GM21619 (cell line): ENCODE measurements at regions not wholly inside any gene's neighbourhood (a gene's known extent, or its start where the extent isn't known, plus 50 kb on each side); places are given as distances from the start of the nearest gene placed in this dataset.
"Not testable (repeated sequence)": the region's sequence is repeated elsewhere in the genome, so short reads cannot be mapped to it uniquely, and the experiment has no call there.

Source experiments
- ATAC-seq: cut with Tn5 transposase; IDR thresholded peaks from one replicate; pipeline ENCODE4 v1.9.1; 2021; ENCODE audit not compliant: unreplicated experiment

DNA sequence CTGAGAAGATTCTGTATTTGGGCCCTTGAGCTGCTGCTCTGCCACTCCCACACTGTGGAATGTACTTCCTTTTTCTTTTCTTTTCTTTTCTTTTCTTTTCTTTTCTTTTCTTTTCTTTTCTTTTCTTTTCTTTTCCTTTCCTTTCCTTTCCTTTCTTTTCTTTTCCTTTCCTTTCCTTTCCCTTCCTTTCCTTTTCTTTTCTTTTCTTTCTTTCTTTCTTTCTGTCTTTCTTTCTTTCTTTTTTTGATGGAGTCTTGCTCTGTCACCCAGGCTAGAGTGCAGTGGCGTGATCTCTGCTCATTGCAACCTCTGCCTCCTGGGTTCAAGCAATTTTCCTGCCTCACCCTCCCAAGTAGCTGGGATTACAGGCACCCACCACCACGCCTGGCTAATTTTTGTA lies 89.8 kb downstream of the DNAAF6 start:
- ATAC-seq: not testable (repeated sequence)

DNA sequence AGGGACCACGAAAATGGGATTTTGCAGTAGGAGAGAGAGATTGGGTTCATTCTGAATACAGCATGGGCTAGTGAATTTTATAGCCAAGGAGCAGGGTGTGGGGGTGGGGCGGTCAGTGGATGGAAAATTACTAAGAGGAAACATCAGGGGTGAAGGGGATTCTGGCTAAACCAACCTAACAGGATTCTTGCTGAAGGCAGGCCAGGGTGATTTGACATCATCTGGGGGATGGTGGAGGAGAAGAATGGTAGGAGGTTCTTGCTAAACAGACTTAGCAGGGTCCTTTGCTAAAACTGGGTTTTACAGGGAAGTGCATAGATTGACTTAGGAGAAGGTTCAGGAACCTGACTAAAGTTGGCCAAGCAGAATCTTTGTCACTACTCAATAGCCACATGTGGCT lies 91.9 kb downstream of the DNAAF6 start:
- no peak for ATAC-seq

- no peak for ATAC-seq
Observed at GRCh38 chrX:107301253-107301652, 94.8 kb downstream of the DNAAF6 start.

DNA sequence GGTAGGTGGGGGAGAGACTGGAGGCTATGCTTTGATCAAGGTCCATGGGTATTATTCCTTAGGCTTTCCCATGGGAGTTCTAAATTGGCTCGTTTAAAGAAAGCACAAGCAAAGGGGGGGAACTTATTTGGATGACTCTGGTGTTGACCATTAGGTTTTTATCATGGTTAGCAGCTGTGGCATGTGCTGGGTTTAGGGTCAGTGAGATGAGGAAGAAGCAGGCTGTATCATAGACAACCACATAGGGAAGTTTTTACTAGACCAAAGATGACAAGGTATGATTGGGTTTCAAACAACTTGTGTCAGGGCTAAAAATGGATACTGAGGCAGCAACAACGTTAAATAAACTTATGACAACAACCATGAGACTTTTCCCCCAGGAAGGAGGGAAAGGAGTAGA lies 97.7 kb downstream of the DNAAF6 start:
- no peak for ATAC-seq

GRCh38 chrX:107323786-107324492 lies 117.5 kb downstream of the DNAAF6 start:
- ATAC-seq: no peak

DNA sequence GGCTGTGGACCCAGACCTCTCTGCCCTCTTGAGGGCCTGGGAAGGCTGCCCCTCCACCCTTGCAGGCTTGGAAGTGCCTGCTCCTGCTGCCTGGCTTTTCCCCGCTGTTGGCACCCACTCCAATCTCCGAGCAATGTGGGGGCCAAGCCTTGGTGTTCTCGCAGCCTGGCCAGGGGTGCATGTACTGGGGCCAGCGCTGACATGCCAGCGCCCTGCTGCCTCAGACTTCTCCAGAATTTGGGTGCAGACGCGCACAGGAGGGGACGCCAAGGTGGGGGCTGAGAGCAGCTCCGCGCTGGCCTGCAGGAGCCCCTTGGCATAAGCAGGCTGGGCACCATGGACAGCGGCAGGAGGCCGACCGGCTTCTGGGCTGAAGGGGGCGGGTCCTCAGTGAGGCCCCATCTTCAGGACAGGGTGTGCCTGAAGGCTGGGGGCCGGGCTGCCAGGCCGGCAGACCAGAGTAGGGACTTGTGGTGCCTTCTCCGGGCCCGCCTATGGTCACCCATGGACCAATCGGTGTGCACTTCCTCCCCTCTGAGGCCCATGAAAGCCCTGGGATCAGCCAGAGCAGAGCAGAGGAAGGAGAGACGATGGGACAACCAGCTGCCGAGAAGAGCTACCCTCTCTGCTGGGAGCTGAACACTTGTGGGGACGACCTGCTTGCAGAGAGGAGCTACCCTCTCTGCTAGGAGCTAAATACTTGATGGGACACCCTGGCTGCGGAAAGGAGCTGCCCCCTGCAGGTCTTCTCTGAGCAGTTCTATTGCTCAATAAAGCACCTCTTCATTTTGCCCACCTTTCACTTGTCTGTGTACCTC lies 118.3 kb downstream of the DNAAF6 start:
- no peak for ATAC-seq

DNA sequence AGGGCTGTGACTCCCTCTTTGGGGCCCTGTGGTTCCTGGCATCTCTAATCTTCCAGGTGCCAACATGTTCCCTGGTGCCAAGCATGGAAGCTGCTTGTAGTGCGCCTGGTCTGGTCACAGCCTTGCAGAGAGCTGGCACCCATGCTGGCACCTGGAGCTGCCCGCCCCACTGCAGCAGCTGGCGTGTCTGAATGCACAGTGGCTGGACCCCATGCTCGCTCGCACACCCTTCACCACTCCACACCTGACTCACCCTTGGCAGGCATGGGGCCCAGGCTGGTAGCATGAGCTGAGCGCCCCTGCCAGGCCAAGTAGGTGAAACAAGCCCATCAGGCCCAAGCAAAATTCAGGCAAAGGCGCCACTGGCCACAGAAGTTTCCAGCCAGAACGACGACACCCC lies 119.1 kb downstream of the DNAAF6 start:
- ATAC-seq: no peak

GRCh38 chrX:107348051-107348450 lies 101.4 kb upstream of the FRMPD3 start:
- ATAC-seq: no peak

DNA sequence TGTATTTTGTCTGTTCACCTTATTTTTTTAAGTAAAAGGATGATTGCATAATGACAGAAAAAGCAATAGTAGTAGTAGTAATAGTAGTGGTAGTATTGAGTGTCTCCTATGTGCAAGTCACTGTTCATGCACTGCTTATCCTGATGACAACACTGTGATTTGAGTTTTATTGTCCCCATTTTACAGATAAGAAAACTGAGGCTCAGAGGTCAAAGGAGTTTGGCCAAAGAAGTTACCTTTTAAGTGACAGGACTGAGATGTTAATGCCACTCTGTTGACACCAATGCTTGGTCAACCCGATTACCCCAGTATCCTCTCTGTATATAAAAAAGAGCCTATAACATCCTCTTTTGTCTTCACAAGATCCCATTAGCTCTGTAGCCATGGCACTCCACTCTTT lies 100.5 kb upstream of the FRMPD3 start:
- ATAC-seq: no peak

GRCh38 chrX:107355533-107355932 lies 93.9 kb upstream of the FRMPD3 start:
- ATAC-seq: no peak

DNA sequence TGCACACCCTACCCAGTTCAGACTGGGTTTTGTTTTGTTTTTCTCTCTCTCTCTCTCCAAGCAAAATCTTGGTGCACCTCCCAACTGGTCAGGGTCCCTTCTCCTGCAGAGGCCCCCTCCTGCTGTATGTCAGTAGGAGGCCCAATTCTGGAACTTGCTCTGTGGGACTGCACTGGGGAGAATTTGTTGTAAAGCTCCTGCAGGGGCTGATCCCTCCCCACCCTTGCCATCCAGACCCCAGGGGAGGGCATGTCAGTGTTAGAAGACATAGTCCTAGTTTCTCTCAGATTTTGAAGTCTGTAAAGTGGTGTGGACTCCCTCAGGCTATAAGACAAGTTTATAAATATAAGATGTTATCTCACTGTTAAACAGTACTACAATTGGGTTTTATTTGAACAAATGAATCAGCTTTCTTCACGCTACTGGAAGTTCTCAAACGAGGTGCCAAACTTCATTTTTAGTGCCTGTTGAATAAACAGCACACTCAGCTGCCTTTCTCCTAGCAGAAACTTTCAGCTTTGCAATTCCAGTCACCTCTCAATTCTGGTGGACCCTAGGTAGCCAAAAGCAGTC lies 88.6 kb upstream of the FRMPD3 start:
- no peak for ATAC-seq

DNA sequence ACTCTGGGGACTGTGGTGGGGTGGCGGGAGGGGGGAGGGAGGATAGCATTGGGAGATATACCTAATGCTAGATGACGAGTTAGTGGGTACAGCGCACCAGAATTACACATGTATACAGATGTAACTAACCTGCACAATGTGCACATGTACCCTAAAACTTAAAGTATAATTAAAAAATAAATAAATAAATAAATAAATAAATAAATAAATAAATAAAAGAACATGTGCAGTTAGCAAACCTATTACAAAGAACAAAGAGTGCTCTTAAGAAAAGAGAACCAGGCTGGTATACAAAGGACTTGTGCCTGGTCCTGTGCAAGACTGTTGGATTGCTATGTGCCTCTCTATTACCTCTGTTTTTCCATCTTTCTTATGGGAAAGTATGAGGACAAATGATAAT lies 79.3 kb upstream of the FRMPD3 start:
- not testable (repeated sequence) for ATAC-seq

DNA sequence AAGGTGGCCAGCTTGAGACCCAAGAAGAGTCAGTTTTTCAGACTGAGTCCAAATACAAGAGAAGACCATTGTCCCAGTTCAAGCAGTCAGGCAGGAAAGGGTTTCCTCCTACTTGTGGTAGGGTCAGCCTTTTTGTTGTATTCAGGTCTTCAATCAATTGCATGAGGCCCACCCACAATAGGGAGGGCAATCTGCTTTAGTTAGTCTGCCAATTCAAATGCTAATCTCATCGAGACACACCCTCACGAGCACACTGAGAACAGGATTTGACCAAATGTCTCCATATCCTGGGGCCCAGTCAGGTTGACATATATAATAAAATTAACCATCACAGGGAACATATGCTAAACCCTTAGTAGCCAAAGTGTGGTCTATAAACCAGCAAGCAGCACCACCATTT lies 75.3 kb upstream of the FRMPD3 start:
- ATAC-seq: no peak

- no peak for ATAC-seq
Observed at GRCh38 chrX:107374831-107375230, 74.6 kb upstream of the FRMPD3 start.

- ATAC-seq: not testable (repeated sequence)
Observed at GRCh38 chrX:107376186-107376585, 73.3 kb upstream of the FRMPD3 start.

- no peak for ATAC-seq
Observed at GRCh38 chrX:107384397-107385105, 64.9 kb upstream of the FRMPD3 start.

DNA sequence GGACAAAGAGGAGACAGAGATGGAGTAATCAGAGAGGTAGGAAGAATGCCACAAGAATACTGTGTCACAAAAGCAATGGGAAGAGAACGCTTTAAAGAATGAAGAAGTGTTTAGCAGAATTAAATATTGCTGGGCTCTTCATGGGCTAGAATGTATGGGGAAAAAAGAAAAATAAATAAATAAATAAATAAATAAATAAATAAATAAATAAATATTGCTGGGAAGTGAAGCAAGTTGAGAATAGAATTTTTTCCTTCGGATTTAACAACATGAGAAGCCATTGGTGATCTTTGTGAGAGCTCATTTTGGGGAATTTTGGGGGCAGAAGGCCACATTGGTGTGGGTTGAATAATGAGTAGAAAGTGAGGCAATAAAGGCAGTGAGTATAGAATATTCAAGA lies 59.7 kb upstream of the FRMPD3 start:
- ATAC-seq: no peak

GRCh38 chrX:107393656-107394055 lies 55.8 kb upstream of the FRMPD3 start:
- ATAC-seq: not testable (repeated sequence)

- ATAC-seq: no peak
Observed at GRCh38 chrX:107396235-107396634, 53.2 kb upstream of the FRMPD3 start.

- no peak for ATAC-seq
Observed at GRCh38 chrX:107396783-107397182, 52.7 kb upstream of the FRMPD3 start.

DNA sequence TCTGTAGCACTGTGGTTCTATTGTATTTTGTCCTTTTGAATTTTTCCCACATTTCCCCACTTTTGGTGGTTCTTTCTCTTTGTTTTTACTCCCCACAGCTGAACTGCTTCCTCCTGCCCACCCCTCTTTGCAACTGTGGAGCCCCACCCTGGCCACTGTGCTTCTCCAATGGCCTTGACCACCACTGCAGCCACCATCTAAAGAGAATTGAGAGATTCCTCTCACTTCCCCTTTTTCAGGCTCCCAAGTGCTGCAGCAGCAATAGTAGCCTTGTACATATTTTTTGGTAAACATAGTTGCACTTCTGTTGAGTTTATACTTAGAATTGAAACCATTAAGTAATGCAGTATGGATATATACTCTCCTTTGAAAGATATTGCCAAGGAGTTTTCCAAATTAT lies 51.3 kb upstream of the FRMPD3 start:
- ATAC-seq: peak; percentile 50
